Mesendoderm (in vitro differentiated cells): ENCODE measurements at regions not wholly inside any gene's neighbourhood (a gene's known extent, or its start where the extent isn't known, plus 50 kb on each side); places are given as distances from the start of the nearest gene placed in this dataset.

Experiments
- DNase-seq: peaks from one replicate; pipeline ENCODE4 v3.0.0; 2013
- H2AK5ac ChIP-seq: 2 replicates; pipeline ENCODE4 v1.6.1; 2013; ENCODE audit warnings: low read length, inconsistent platforms
- H2BK120ac ChIP-seq: 2 replicates; pipeline ENCODE4 v1.6.1; 2013; ENCODE audit warnings: low read depth, mild to moderate bottlenecking, low read length, moderate library complexity, mixed read lengths
- H2BK15ac ChIP-seq: replicated peaks from 2 replicates; pipeline ENCODE4 v1.6.1; 2013; ENCODE audit warnings: low read depth, mild to moderate bottlenecking, moderate library complexity
- H2BK5ac ChIP-seq: 2 replicates; pipeline ENCODE4 v1.6.1; 2013; ENCODE audit warnings: low read length, inconsistent platforms
- H3K18ac ChIP-seq: 2 replicates; pipeline ENCODE4 v1.6.1; 2013; ENCODE audit warnings: mild to moderate bottlenecking, low read length, mixed read lengths
- H3K23ac ChIP-seq: one replicate; pipeline ENCODE4 v1.6.1; 2013; ENCODE audit warnings: low read length
- H3K27ac ChIP-seq: 2 replicates; pipeline ENCODE4 v1.5.1; 2013; ENCODE audit warnings: low read depth, mild to moderate bottlenecking, inconsistent platforms, low read length, moderate library complexity
- H3K27me3 ChIP-seq: 2 replicates; pipeline ENCODE4 v1.6.1; 2013; ENCODE audit warnings: low read length, control low read depth, mild to moderate bottlenecking, inconsistent platforms; ENCODE audit not compliant: insufficient read depth, poor library complexity
- H3K36me3 ChIP-seq: 2 replicates; pipeline ENCODE4 v1.6.1; 2013; ENCODE audit warnings: low read length, inconsistent platforms; ENCODE audit not compliant: control insufficient read depth, insufficient read depth
- H3K4ac ChIP-seq: one replicate; pipeline ENCODE4 v1.6.1; 2013; ENCODE audit warnings: low read depth, mild to moderate bottlenecking, low read length, moderate library complexity
- H3K4me1 ChIP-seq: 2 replicates; pipeline ENCODE4 v1.6.1; 2013; ENCODE audit warnings: low read depth, low read length, inconsistent platforms; ENCODE audit not compliant: control insufficient read depth
- H3K4me2 ChIP-seq: 2 replicates; pipeline ENCODE4 v1.6.1; 2013; ENCODE audit warnings: low read length
- H3K4me3 ChIP-seq: 2 replicates; pipeline ENCODE4 v1.5.1; 2013; ENCODE audit warnings: mild to moderate bottlenecking, low read length
- H3K56ac ChIP-seq: one replicate; pipeline ENCODE4 v1.6.1; 2013; ENCODE audit warnings: low read length
- H3K79me1 ChIP-seq: 2 replicates; pipeline ENCODE4 v1.6.1; 2013; ENCODE audit warnings: low read length, inconsistent platforms
- H3K79me2 ChIP-seq: 2 replicates; pipeline ENCODE4 v1.6.1; 2013; ENCODE audit warnings: mild to moderate bottlenecking, low read length; ENCODE audit not compliant: control insufficient read depth, insufficient read depth
- H3K9ac ChIP-seq: 2 replicates; pipeline ENCODE4 v1.6.1; 2013; ENCODE audit warnings: low read length, inconsistent platforms
- H4K5ac ChIP-seq: one replicate; pipeline ENCODE4 v1.6.1; 2013; ENCODE audit warnings: low read length
- H4K8ac ChIP-seq: one replicate; pipeline ENCODE4 v1.6.1; 2013; ENCODE audit warnings: low read depth, mild to moderate bottlenecking, control low read depth, low read length, moderate library complexity
- WGBS: extraction: QIAGEN DNeasy Blood & Tissue Kit; methylation state at CpG from one replicate; pipeline ENCODE4 v1.1.7; 2013; ENCODE audit warnings: low lambda C conversion rate, missing lambda C conversion rate; ENCODE audit not compliant: insufficient coverage; ENCODE audit errors: extremely low coverage; 5-methylcytosine and 5-hydroxymethylcytosine counted together

DNA sequence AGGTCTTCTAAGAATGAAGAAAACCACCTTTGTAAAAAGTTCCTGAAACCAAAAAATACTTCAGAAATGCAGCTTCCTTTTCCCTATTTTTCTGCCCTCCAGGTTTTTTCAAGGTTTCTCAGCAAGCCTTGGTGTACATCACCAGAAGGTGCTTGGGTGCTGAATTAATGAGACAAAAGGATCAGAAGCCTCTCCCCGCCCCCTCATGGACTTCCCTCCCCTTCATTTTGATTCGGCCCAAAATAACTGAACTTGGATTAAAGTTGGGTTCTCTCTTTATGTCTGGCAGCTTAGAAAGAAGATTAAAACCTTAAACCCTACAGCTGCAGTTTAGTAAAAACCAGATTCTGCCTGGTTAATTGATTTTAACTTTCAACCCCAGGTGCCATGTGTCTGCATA lies 121.7 kb upstream of the ERCC4 start:
- Histone ChIP-seq H2AK5ac (no peak overlapping the region), H3K4ac (no peak overlapping the region), H3K27ac (no peak overlapping the region), H2BK120ac (no peak overlapping the region), H3K9ac (no peak overlapping the region), H3K18ac (no peak overlapping the region), H3K36me3 (no peaks in the 10 kb centered on the region), H4K8ac (no peak overlapping the region), H3K23ac (no peak overlapping the region), H3K79me2 (no peaks in the 10 kb centered on the region), H2BK15ac (no peak overlapping the region), H3K56ac (no peak overlapping the region), H3K4me2 (no peak overlapping the region), H4K5ac (no peak overlapping the region), H3K4me3 (no peak overlapping the region), H3K79me1 (no peaks in the 10 kb centered on the region), H3K27me3 (no peaks in the 10 kb centered on the region), H2BK5ac (no peak overlapping the region), H3K4me1 (no peaks in the 10 kb centered on the region)
- WGBS = no CpG with 5 or more reads among the region's 2 CpGs
- DNase-seq = no peak

DNA sequence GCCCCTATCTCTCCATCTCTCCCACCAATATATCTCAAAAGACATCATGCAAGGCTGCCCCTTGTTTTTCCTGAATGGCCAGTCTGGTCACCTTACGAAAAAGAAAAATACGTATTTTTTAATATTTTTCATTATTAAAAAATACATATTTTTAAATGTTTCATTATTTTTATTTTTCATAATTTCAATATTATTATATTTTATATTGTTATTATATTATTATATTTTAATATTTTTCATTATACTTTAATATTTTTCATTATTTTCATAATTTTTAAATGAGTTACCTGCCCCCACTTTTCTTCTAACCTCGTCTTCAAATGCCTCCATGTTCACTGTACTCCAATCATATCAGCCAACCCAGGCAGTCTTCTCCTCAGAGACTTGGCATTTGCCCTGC lies 116.0 kb upstream of the ERCC4 start:
- 100% methylated on average over 2 of the region's 3 CpGs for WGBS
- H3K27me3 ChIP-seq = no peaks in the 10 kb centered on the region
- no peaks in the 10 kb centered on the region for H3K4me1 ChIP-seq
- H2BK15ac ChIP-seq = no peak overlapping the region
- H2BK5ac ChIP-seq = no peak overlapping the region
- no peak overlapping the region for H2BK120ac ChIP-seq
- H4K5ac ChIP-seq = no peak overlapping the region
- H3K4ac ChIP-seq = no peak overlapping the region
- H4K8ac ChIP-seq = no peak overlapping the region
- no peak overlapping the region for H3K23ac ChIP-seq
- H3K9ac ChIP-seq = no peak overlapping the region
- H3K79me1 ChIP-seq = no peaks in the 10 kb centered on the region
- no peaks in the 10 kb centered on the region for H3K79me2 ChIP-seq
- H3K4me2 ChIP-seq = no peak overlapping the region
- H3K18ac ChIP-seq = no peak overlapping the region
- H3K4me3 ChIP-seq = no peak overlapping the region
- no peak overlapping the region for H3K56ac ChIP-seq
- DNase-seq = no peak
- H2AK5ac ChIP-seq = no peak overlapping the region
- H3K36me3 ChIP-seq = no peaks in the 10 kb centered on the region
- no peak overlapping the region for H3K27ac ChIP-seq

DNA sequence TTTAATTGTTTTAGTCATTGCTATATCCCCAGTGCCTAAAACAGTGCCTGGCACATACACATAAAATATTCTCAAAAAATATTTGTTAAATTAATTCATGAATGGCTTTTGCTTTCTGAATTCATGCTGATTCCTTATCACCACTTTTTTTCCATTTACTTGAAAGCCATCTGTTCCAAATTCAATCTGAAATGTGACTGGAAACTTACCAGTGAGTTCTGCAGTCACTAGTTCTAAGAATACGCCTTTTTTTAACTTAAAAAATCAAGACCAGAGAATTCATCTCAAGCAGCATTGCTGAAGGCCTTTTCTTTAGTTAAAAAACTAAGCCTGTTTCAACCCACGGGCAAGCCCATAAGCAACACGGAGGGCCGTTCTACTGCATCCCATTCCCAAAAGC lies 114.0 kb upstream of the ERCC4 start:
- Histone ChIP-seq H4K8ac (no peak overlapping the region), H3K4ac (no peak overlapping the region), H4K5ac (no peak overlapping the region), H3K27ac (no peak overlapping the region), H3K4me1 (no peaks in the 10 kb centered on the region), H2BK120ac (no peak overlapping the region), H3K23ac (no peak overlapping the region), H3K18ac (no peak overlapping the region), H2BK5ac (no peak overlapping the region), H3K56ac (no peak overlapping the region), H3K79me2 (no peaks in the 10 kb centered on the region), H3K27me3 (no peaks in the 10 kb centered on the region), H3K4me3 (no peak overlapping the region), H2BK15ac (no peak overlapping the region), H3K4me2 (no peak overlapping the region), H3K9ac (no peak overlapping the region), H3K79me1 (no peaks in the 10 kb centered on the region), H3K36me3 (no peaks in the 10 kb centered on the region), H2AK5ac (no peak overlapping the region)
- no peak for DNase-seq
- WGBS = no CpG with 5 or more reads among the region's 4 CpGs

- Histone ChIP-seq H3K79me1 (no peaks in the 10 kb centered on the region), H3K56ac (no peak overlapping the region), H3K36me3 (no peaks in the 10 kb centered on the region), H2BK120ac (no peak overlapping the region), H3K4me3 (no peak overlapping the region), H3K18ac (no peak overlapping the region), H4K5ac (no peak overlapping the region), H3K23ac (no peak overlapping the region), H4K8ac (no peak overlapping the region), H3K4me2 (no peak overlapping the region), H3K27me3 (no peaks in the 10 kb centered on the region), H2AK5ac (no peak overlapping the region), H3K4ac (no peak overlapping the region), H3K27ac (no peak overlapping the region), H2BK5ac (no peak overlapping the region), H3K79me2 (no peaks in the 10 kb centered on the region), H2BK15ac (no peak overlapping the region), H3K4me1 (no peaks in the 10 kb centered on the region), H3K9ac (no peak overlapping the region)
- no CpG with 5 or more reads among the region's 5 CpGs for WGBS
- no peak for DNase-seq
Observed at GRCh38 chr16:13806671-13807070, 113.3 kb upstream of the ERCC4 start.

DNA sequence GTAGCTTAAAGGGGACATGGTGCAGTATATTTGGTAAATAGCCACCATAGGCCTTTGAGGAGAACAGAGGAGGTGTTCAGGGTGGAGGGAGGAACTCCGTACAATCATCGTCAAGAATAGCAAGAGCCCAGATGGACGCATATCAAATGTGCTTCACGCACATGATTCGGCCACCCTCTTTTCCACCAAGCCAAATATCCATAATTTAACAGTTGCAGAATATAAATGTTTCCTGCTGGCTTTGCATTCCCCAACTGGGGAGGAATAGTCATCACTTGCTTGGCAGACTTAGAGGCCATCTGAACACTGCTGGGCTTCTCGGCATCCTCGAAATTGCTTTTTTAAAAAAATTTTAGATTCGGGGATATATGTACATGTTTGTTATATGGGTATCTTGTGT lies 111.9 kb upstream of the ERCC4 start:
- Histone ChIP-seq H2BK5ac (no peak overlapping the region), H3K56ac (no peak overlapping the region), H3K27ac (no peak overlapping the region), H3K36me3 (no peaks in the 10 kb centered on the region), H3K23ac (no peak overlapping the region), H2BK120ac (no peak overlapping the region), H3K18ac (no peak overlapping the region), H3K4ac (no peak overlapping the region), H3K79me2 (no peaks in the 10 kb centered on the region), H4K5ac (no peak overlapping the region), H3K79me1 (no peaks in the 10 kb centered on the region), H3K4me1 (no peaks in the 10 kb centered on the region), H4K8ac (no peak overlapping the region), H2AK5ac (no peak overlapping the region), H3K9ac (no peak overlapping the region), H3K4me3 (no peak overlapping the region), H3K27me3 (no peaks in the 10 kb centered on the region), H2BK15ac (no peak overlapping the region), H3K4me2 (no peak overlapping the region)
- DNase-seq = no peak
- no CpG with 5 or more reads among the region's 8 CpGs for WGBS

GRCh38 chr16:13809765-13810164 lies 110.2 kb upstream of the ERCC4 start:
- no peak overlapping the region for H3K9ac ChIP-seq
- H3K36me3 ChIP-seq = no peaks in the 10 kb centered on the region
- no peak overlapping the region for H3K4me2 ChIP-seq
- H3K4ac ChIP-seq = no peak overlapping the region
- H2BK15ac ChIP-seq = no peak overlapping the region
- no peak overlapping the region for H3K4me3 ChIP-seq
- H2BK120ac ChIP-seq = no peak overlapping the region
- H3K56ac ChIP-seq = no peak overlapping the region
- no peak overlapping the region for H2AK5ac ChIP-seq
- no peak overlapping the region for H3K23ac ChIP-seq
- no peak overlapping the region for H3K27ac ChIP-seq
- no peaks in the 10 kb centered on the region for H3K4me1 ChIP-seq
- DNase-seq = no peak
- H3K79me1 ChIP-seq = no peaks in the 10 kb centered on the region
- H2BK5ac ChIP-seq = no peak overlapping the region
- H3K79me2 ChIP-seq = no peaks in the 10 kb centered on the region
- no peaks in the 10 kb centered on the region for H3K27me3 ChIP-seq
- no peak overlapping the region for H4K5ac ChIP-seq
- H3K18ac ChIP-seq = no peak overlapping the region
- H4K8ac ChIP-seq = no peak overlapping the region
